Aorta (tissue), 5 donors: ENCODE measurements at regions not wholly inside any gene's neighbourhood (a gene's known extent, or its start where the extent isn't known, plus 50 kb on each side); places are given as distances from the start of the nearest gene placed in this dataset.

ENCODE experiments used
- ATAC-seq: fragments of 200-7000 bp; cut with Tn5 transposase; one replicate; pipeline ENCODE4 v1.9.1; 2022; ENCODE audit warnings: moderate library complexity; ENCODE audit not compliant: low FRiP score
- DNase-seq, 2 donors: peaks; one replicate each; pipeline ENCODE4 v3.0.0-alpha.2; 2020
- H3K27ac ChIP-seq, 2 donors: one replicate each; pipeline ENCODE4 v1.5.1; 2013; ENCODE audit warnings: low read length in 2 of 2, mild to moderate bottlenecking in 2 of 2, moderate library complexity in 2 of 2, control low read depth in 1 of 2, inconsistent platforms in 1 of 2, low read depth in 1 of 2
- H3K27me3 ChIP-seq, 2 donors: one replicate each; pipeline ENCODE4 v1.6.1; 2013; ENCODE audit warnings: control low read depth in 1 of 2, low read length in 1 of 2, mild to moderate bottlenecking in 1 of 2, moderate library complexity in 1 of 2; ENCODE audit not compliant: insufficient read depth in 2 of 2, control insufficient read depth in 1 of 2
- H3K36me3 ChIP-seq, 2 donors: one replicate each; pipeline ENCODE4 v1.6.1; 2013; ENCODE audit warnings: control low read depth in 1 of 2, low read length in 1 of 2, mild to moderate bottlenecking in 1 of 2; ENCODE audit not compliant: insufficient read depth in 2 of 2, control insufficient read depth in 1 of 2
- H3K4me1 ChIP-seq, 2 donors: one replicate each; pipeline ENCODE4 v1.6.1; 2013; ENCODE audit warnings: low read length in 2 of 2, control low read depth in 1 of 2, mild to moderate bottlenecking in 1 of 2, moderate library complexity in 1 of 2; ENCODE audit not compliant: insufficient read depth in 2 of 2, control insufficient read depth in 1 of 2
- H3K4me3 ChIP-seq, 2 donors: one replicate each; pipeline ENCODE4 v1.5.1; 2013; ENCODE audit warnings: low read length in 2 of 2, control low read depth in 1 of 2, mild to moderate bottlenecking in 1 of 2
- H3K9me3 ChIP-seq: one replicate; pipeline ENCODE4 v1.6.1; 2013; ENCODE audit warnings: mild to moderate bottlenecking, low read length; ENCODE audit not compliant: control insufficient read depth
- WGBS, 2 donors: extraction: QIAGEN DNeasy Blood & Tissue Kit; methylation state at CpG; one replicate each; pipeline ENCODE4 v1.1.7; 2013; 5-methylcytosine and 5-hydroxymethylcytosine counted together
- intact Hi-C, 2 donors: fragments of 100-400 bp; cut with DNase I; formaldehyde crosslinking; loops; one replicate each; pipeline versions ENCODE4 v1.14.2 to v1.15.0; 2022
- donor health status: healthy with polysubstance abuse.
- donor health status: Bipolar disorder and iron deficiency.
- donor health status: DM: no; HTN: no; CAD: no.
- donor health status: DM: no; HTN: no; CAD: no.
- donor health status: DM: yes; HTN: yes; CAD: no.

DNA sequence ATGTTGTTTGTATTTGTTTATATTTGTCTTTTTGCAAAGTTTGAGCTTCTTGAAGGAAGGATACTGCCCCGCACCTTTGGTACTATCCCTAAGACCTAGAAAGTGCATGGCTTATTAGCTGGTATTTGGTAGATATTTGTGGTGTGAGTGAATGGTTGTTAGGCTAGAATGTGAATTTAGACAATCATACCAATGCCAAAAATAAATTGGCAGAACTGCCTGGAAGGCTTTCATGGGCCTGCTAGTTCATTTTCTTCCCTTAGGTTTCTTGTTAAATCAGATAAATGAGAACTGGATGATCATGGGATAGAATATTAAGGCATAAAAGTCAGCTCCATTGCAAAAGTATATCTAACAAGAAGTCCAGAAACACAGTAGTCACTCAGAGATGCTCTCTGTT lies 147.5 kb upstream of the TSLP start:
- no peak overlapping the region for H3K27ac ChIP-seq
- ATAC-seq (no peak), DNase-seq (no peak)
- WGBS, 2 donors: 39 to 58% methylated on average over 1 of the region's 1 CpG
- no peaks in the 10 kb centered on the region for H3K27me3 ChIP-seq
- peaks cover 4 to 5% of the 10 kb centered on the region in 2 donors for H3K4me1 ChIP-seq
- H3K36me3 ChIP-seq: no peaks in the 10 kb centered on the region
- H3K4me3 ChIP-seq: no peak overlapping the region
- intact Hi-C loops: no loop called here
- no peaks in the 10 kb centered on the region for H3K9me3 ChIP-seq

DNA sequence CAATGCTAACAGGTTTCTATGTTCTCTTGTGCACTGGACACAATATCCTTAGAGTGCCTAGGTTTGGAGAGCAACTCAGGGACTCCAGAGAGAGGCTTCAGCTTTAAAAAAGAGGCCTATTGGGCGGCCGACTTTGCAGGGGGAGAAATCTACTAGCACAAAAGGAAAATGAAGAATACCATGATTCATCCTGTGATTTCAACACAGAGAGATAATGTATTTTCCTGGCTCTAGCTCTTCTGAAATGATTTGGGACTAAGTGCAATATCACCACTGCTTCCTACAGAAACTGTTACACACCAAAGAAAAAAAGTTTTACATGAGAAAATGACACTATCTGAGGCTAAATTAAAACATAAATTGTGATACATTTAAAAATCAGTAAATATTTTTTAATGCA lies 146.1 kb upstream of the TSLP start:
- no peak overlapping the region for H3K4me3 ChIP-seq
- no peaks in the 10 kb centered on the region for H3K36me3 ChIP-seq
- peaks cover 4 to 5% of the 10 kb centered on the region in 2 donors for H3K4me1 ChIP-seq
- 80 to 91% methylated on average over 2 of the region's 2 CpGs for WGBS, 2 donors
- no peaks in the 10 kb centered on the region for H3K9me3 ChIP-seq
- ATAC-seq (no peak), DNase-seq (no peak)
- intact Hi-C loops: no loop called here
- no peaks in the 10 kb centered on the region for H3K27me3 ChIP-seq
- H3K27ac ChIP-seq: no peak overlapping the region

GRCh38 chr5:110925916-110926315 lies 145.6 kb upstream of the TSLP start:
- Histone ChIP-seq H3K4me1 (peaks cover 4 to 5% of the 10 kb centered on the region in 2 donors), H3K4me3 (no peak overlapping the region), H3K27ac (no peak overlapping the region), H3K9me3 (no peaks in the 10 kb centered on the region), H3K27me3 (no peaks in the 10 kb centered on the region), H3K36me3 (no peaks in the 10 kb centered on the region)
- DNase-seq (no peak), ATAC-seq (no peak)
- WGBS, 2 donors: 77 to 83% methylated on average over 1 of the region's 1 CpG
- intact Hi-C loops: no loop called here

GRCh38 chr5:110932755-110933488 lies 138.6 kb upstream of the TSLP start:
- Histone ChIP-seq H3K9me3 (no peaks in the 10 kb centered on the region), H3K4me1 (no peaks in the 10 kb centered on the region), H3K27ac (no peak overlapping the region), H3K27me3 (no peaks in the 10 kb centered on the region), H3K4me3 (no peak overlapping the region), H3K36me3 (no peaks in the 10 kb centered on the region)
- WGBS, 2 donors: 70 to 84% methylated on average over 1 of the region's 1 CpG
- DNase-seq (no peak), ATAC-seq (no peak)
- intact Hi-C loops: no loop called here

GRCh38 chr5:110940136-110940535 lies 131.4 kb upstream of the TSLP start:
- H3K27me3 ChIP-seq: no peaks in the 10 kb centered on the region
- H3K36me3 ChIP-seq: no peaks in the 10 kb centered on the region
- ATAC-seq: no peak
- no peaks in the 10 kb centered on the region for H3K4me1 ChIP-seq
- intact Hi-C loops: no loop called here
- WGBS, 2 donors: 80 to 81% methylated on average over 6 of the region's 6 CpGs
- no peaks in the 10 kb centered on the region for H3K9me3 ChIP-seq
- no peak overlapping the region for H3K4me3 ChIP-seq
- no peak for DNase-seq
- no peak overlapping the region for H3K27ac ChIP-seq

- WGBS, 2 donors: 26 to 39% methylated on average over 3 of the region's 3 CpGs
- Histone ChIP-seq H3K27ac (no peak overlapping the region), H3K4me3 (no peak overlapping the region), H3K27me3 (no peaks in the 10 kb centered on the region), H3K4me1 (peaks cover 0 to 2% of the 10 kb centered on the region in 2 donors), H3K36me3 (no peaks in the 10 kb centered on the region), H3K9me3 (no peaks in the 10 kb centered on the region)
- DNase-seq (no peak), ATAC-seq (no peak)
- intact Hi-C loops: no loop called here
These were observed 125.6 kb upstream of the TSLP start for GRCh38 chr5:110945874-110946436.

DNA sequence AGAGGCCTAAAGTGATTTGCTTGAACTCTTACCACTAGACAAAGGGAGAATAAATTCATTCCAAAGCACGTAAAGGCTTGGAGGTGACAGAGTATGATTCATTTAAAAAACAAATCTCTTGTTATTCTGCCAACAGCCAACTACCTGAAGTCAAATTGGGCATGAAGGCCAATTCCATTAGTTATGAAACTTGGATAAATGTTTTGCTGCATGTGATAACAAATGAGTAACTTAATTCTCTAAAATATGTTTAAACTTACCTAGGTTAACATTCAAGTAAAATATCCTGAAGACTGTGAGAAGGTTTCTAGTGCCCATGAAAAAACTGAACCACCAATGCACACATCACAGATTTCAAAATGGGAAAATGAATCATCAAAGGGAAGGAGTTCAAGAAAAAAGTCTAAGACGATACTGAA lies 120.1 kb upstream of the TSLP start:
- 25 to 31% methylated on average over 2 of the region's 2 CpGs for WGBS, 2 donors
- intact Hi-C loops: no loop called here

GRCh38 chr5:110956280-110956912 lies 115.1 kb upstream of the TSLP start:
- DNase-seq: no peak
- no peaks in the 10 kb centered on the region for H3K9me3 ChIP-seq
- H3K4me3 ChIP-seq: no peak overlapping the region
- intact Hi-C loops: no loop called here
- WGBS, 2 donors: 59 to 60% methylated on average over 16 to 20 of the region's 20 CpGs
- H3K36me3 ChIP-seq: no peaks in the 10 kb centered on the region
- no peak overlapping the region for H3K27ac ChIP-seq
- H3K27me3 ChIP-seq: no peaks in the 10 kb centered on the region
- ATAC-seq: peak; percentile 31
- no peaks in the 10 kb centered on the region for H3K4me1 ChIP-seq

More for the DNA sequence above, 120.1 kb upstream of the TSLP start:
- H3K27me3 ChIP-seq: no peaks in the 10 kb centered on the region
- ATAC-seq (no peak), DNase-seq (no peak)
- no peaks in the 10 kb centered on the region for H3K9me3 ChIP-seq
- H3K36me3 ChIP-seq: no peaks in the 10 kb centered on the region
- no peak overlapping the region for H3K27ac ChIP-seq
- H3K4me1 ChIP-seq: no peaks in the 10 kb centered on the region
- no peak overlapping the region for H3K4me3 ChIP-seq
